Kasumi-1 (cell line): ENCODE measurements at regions not wholly inside any gene's neighbourhood (a gene's known extent, or its start where the extent isn't known, plus 50 kb on each side); places are given as distances from the start of the nearest gene placed in this dataset.
A peak's percentile ranks its signal among the peaks of the same experiment; 100 is the strongest.

Source experiments
- DNase-seq, 2 experiments: peaks; one replicate each; lab custom pipeline; 2025; lab: John Stamatoyannopoulos, UW

DNA sequence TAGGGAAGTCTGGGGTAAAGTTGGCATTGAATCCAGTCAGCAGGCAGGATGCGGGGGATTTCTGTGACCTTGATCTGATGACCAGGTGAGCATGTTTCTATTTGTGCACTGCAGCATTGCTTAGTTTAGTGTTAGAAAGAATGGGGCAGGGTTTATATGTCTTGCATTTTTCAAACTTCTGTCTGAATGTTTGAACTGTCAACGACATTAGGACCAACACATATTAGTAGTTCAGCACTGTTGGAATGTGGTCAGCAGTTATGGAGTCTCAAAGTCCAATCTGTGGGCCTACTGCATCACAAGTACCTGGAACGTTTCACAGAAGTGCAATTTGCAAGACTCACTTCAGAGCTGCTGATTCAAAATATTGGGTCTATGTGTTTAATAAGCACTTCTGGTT, 276.6 kb upstream of the BMP2 start:
- DNase-seq: no peak

DNA sequence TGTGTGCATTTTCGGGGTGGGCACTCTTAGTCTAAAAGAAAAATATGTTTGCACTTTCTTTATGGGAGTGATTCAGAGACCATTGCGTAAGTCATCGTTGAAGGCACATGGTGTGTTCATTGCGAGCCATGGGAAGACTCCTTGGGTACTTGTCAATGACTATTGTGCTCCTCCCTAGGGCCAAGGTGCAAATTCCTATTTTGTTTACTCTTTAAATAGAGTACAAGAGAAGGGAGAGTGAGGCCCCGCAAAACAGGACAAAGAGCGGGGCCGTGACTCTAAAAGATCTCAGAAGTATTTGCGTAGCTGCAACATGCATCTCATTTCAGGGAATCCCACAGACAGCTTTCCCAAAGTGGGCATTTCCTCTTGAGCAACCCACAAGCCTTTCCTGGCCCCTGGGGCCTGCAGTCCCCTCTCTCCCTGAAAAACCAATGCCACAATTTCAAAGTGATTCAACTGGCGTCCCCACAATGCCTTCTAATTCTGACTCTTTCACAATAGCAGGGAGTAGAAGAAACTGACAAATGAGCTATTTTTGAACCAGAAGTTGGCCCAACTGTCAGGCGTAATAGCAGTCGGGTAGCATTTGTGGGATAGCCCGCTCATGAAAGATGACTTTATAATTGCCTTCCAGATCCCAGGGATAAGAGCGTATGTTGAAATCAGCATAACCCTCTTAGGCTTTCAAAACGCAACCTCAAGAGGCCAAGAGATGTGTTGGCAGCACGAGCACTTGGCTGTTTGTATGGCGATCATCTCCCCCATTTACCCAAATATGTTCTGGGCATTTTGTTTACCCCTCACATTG, 277.9 kb upstream of the BMP2 start:
- peak; percentile 47 to 68 for DNase-seq

GRCh38 chr20:6485351-6485750, 282.1 kb upstream of the BMP2 start:
- DNase-seq: no peak

DNA sequence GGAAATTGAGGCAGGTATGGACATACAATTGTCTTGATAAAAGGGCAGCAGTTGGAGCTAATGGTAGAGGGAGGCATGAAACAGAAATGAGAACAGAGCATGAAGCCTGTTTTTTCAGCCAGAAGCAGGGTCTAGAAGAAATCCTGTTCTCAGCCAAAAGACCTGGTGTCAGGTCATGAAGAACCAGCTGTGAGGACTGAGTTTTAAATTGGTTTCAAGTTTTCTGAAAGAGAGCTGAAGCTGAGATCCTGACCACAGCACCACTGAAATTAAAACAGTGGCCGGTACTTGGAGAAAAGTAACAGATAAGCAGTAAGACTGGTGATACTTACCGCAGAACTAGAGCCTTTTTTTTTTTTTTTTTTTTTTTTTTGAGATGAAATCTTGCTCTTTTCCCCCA, 283.8 kb upstream of the BMP2 start:
- DNase-seq: no peak

- no peak for DNase-seq
Observed at GRCh38 chr20:6482486-6482885, 285.0 kb upstream of the BMP2 start.

DNA sequence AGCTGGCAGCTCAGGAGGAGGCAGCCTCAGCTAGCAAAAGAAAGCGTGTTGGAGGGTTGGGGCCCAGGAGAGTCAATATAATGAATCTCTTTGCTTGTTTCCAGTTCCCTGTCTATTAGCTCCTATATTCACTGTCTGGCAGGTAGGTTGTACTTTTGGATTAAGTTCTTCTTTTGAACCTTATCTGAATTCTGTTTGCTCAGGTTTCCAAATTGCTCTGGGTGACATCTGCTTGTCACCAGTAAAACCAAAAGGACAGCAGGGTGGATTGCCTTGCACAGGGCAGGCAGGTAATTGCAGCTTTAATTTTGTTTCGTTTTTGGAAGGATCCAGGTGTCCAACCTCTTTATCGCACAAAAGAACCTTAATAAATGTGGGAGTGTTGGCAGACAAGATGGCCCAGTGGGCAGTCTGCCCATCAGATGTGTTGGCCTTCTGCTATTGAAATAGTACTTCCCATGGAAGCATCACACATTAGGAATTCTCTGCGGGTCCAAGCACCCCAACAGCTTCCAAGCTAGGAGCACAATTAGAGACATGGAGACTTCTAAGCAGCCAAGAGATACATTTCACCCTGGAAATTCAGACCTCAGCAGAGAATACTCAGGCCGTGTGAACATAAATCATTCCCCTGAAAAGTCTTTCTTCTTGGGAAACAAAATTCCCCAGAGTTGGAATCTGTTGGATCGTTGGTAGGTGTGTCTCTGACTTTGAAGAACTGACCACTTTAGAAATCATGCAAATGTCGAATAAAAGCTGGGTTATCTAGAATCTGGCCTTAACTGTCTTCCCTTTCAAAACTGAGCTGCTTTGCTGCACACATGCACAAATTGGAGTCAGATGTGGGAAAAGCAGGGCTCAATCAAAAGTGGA, 286.9 kb upstream of the BMP2 start:
- DNase-seq: no peak

DNA sequence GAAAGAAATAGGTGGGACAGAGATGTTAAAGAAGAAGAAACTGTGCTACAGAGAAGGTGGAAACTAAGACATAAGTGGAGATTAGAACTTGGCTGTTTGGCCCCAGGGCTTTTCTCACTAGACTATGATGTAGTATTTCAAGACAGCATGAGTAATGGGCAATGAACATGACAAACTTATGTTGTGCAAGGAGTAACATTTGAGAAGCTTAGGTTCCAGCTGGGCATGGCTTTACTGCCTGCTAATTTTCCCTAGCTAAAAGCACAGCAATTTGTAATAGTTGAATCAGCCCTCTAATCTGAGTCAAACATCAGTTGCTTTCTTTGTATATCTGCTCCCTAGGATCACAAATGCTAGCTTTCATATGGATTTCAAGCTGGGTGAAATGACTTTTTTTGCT, 294.3 kb upstream of the BMP2 start:
- no peak for DNase-seq

- DNase-seq: no peak
Observed at GRCh38 chr20:6471871-6472270, 295.6 kb upstream of the BMP2 start.

DNA sequence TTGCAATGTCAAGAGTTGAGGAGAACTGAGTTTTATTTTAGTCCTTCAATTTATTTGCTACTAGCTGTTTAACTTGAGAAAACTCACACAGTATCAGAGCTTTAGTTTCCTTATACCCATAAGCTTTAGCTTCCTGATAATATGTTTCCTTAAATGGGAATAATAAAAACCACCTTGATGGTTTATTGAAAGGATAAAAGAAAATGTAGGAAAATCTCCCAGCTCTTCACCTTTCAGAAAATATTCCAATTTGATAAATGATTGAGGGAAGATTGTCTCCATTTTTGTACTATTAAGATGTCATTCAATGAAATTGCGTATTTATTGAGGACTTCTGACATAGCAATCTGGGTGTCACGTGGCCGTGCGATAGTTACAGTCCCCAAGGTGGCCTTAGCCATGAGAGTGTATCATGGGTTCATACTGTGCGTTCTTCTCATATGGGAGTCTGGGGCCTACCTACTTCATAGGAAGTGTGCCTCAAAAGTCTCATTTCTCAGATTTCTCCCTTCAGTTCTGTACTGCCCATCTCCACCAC, 296.3 kb upstream of the BMP2 start:
- DNase-seq: no peak

GRCh38 chr20:6469695-6470094, 297.8 kb upstream of the BMP2 start:
- no peak for DNase-seq

DNA sequence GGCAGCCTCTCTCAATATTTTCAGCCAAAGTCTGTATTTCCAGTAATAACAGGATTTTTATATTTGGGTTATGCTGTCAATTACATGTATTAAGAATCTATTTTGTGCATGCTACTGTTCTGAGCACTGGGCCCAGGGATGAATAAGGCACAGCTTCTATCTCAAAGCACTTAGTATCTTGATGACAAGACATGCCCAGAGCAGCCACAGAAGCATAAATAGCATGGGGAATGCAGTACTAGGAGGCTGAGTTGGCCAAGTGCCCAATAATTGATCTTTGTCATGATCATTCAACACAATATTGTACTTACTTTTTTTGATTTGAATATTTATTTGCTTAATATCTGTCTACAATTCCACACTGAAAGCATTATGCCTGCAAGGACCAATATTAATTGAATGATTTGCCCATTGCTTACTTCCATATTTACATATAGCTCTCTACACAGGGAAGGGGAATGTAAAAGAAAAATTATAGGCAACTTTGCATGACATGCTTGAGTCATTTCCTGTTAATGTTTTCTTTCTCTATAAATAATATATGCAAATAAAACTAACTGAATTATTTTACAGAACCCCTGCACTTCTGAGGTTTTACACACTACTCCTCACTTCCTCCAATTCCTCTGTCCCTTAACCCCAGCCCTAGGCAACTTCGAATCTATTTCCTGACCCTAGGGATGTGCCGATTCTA, 298.9 kb upstream of the BMP2 start:
- DNase-seq: no peak

DNA sequence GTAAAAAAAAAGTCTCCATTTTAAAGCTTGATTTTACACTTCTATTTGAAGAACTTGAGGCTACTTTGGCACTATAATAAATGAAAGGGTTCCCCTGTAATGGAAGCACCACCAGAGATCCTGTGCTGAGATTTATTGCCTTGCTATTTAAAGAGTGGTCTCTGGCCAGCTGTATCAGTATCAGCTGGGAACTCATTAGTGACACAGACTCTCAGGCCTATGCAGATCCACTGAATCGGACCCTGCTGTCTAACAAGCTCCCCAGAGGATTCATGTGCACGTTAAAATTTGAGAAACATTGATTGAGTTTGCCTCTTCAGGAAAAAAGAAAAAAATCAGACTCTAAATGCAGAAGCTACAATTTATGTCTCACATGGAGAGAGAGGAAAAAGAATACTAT, 299.9 kb upstream of the BMP2 start:
- DNase-seq: no peak

DNA sequence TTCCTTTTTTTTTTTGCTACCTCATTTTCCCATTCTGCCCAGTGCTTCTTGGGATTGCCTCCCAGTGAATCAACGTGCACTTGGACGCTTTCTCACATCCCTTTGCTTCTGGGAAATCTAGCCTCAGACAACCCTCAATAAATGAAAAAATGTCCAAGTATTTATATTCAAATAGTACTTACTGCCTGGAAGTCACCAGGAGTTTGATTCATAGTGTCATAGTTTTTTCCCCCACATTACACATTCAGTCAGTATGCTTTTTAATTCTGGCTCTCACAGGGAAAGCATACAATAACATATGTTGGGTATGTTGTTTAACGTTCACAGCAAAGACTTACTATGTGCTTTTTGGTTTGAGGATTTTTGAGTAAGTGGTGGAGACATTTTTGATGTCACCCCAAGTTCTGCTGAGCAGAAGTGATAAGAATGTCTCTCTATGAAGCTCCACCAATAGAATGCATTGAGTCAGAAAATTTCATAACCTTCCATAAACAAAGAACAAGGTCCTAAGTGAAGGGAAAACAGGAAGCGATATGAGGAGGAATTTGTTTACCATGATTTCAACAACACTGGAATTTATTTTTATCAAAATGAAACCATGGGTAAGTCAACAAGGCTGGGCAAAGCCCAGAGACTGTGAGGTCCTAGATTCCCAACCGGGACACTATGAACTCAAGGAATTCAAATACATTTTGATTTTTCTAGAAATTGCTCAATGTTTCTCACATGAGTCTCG, 301.2 kb upstream of the BMP2 start:
- no peak for DNase-seq

GRCh38 chr20:6450841-6451240, 316.6 kb upstream of the BMP2 start:
- DNase-seq: no peak

DNA sequence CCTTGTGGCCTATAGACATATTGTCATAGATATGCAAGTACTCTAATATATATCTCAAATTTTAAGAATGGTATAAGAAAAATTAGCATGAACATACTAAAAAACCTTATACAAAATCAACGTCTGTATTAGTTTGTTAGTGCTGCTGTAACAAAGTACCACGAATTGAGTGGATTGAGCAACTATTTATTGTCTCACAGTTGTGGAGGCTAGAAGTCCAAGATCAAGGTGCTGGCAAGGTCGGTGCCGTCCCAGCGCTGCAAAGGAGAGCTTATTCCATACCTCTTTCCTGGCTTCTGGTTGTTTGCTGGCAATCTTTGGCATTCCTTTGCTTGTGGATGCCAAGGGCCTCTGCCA, 317.6 kb upstream of the FERMT1 start:
- no peak for DNase-seq

DNA sequence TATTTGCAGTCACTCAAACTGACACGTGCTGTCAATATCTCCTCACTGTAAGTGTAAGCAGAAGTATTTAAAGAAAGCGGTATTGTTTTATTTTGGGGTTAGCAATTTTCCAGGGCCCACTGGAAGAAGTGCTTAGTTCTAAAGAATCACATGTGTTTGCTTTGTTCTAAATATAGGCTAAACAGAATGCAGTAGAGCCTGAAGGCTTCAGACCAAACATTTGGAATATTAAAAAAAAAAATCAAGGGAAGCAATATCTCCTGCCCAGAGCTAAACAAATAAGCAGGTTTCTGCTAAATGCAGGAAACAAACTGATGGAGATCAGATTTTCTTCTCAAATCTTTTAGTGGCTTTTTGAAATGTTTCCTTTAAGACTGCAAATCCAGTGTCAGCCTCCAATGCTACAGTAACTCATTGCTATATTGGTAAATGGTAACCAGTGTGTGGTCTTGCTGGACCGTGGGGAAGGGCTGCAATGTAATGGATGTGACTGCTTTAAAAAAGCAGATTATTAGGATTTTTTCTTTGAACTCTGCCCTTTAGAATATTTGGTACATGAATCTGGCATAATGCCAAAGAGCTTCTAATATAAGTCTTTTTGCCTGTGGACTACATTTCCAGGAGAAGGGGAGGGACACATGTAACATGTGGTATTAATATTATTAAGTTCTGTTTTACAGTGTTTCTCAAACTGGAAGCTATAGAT, 317.1 kb upstream of the FERMT1 start:
- DNase-seq: no peak

DNA sequence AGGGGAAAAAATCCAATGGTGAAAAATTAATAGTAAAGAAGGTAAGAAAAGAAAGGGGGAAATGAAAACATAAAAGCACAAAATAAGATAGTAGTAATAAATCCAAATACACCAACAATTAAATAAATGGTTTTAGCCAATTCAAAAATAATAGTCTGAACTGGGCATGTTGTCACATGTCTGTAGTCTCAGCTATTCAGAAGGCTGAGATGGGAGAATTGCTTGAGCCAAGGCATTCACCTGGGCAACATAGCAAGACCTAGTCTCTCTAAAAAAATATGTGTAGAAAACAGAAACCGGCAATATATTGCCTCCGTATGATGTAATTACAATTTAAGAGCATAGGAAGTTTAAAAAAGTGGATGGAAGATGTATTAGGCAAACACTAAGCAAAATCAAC, 311.3 kb upstream of the FERMT1 start:
- no peak for DNase-seq

DNA sequence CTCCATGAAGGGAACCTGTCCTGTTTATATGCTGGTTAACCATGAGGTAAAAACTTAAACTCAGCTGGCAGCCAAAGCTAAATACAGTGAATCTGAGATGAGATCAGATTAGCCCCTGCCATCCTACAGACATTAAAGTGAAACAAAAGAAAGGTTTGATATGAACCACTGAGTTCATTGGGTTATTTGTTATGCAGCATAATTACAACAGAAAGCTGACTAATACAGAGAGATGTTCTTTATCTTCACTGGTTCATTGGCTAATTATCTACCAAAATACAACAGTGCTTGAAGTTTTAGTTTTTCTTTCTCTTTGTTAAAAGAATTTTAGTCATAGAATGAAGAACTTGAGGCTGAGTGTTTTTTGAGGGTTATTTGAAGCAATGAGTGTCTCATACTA, 307.6 kb upstream of the FERMT1 start:
- DNase-seq: no peak

DNA sequence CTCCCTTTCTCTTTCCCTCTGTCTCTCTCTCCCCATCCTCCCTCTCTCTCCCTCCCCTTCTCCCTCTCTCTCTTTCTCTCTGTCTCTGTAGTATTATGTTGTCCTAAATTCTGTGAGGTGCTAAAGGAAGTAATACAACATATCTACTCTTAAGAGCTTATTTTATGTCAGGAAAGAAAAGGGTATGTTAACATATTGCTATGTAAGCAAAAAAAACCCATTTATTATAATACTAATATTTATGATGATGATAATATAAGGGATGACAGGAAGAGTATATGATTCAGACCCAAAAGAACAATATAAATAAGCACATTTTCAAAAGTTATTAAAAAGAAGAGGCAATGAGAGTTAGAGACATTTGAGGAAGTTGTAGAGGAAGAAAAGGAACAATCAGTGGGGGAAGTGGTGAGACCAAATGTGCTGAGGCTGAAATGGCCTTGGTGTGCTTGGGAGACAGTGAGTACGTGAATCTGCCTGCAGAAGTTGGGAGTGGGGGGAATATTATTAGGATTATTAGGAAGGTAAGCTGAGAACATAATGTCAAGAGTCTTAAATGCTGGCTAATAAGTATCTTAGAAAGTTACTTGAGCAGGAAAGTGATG, 303.6 kb upstream of the FERMT1 start:
- peak; percentile 50 to 59 for DNase-seq

DNA sequence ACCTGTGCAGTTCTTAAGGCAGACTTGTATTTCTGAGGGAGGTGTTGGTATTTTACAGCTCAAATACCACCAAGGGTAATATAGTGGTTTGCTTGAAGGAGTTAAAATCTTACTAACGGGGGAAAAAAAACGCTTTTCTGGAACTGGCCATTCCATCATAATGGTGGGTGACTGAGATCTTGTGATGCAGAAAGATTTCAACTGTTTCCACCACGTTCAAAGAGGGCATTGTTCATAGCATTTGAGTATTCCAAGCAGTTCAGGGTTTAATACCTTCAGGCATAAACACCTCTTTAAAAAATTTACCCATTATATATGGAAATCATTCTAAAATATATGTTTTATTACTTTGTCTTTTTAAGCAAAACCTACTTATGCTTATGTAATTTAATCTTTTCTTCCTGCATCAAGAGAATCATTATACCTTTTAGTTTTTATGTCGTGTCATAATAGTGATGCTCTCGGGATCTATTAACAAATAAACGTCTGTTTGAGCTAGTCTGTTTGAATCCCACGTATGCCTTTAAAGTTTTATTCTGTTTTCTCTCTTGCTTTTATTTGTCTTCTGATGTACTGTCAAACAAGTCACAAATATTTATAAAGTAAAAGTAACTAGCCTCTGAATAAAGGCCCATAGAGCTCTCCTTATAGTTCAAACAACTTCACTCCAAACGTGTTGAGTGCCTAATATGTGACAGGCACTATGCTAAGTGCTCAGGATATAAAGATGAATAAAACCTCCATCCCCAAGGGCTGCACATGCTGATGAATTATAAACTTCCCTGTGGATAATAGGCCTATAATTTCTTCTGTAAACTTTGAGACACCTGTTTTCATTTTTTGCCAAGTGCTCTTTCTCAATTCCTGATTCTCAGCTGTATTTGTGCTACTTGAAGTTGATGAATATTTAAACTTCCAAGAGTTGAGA, 298.8 kb upstream of the FERMT1 start:
- no peak for DNase-seq
